PFSK-1 (cell line): ENCODE measurements at regions not wholly inside any gene's neighbourhood (a gene's known extent, or its start where the extent isn't known, plus 50 kb on each side); places are given as distances from the start of the nearest gene placed in this dataset.

ENCODE experiments used
- FOXP2 ChIP-seq: optimal IDR thresholded peaks from 2 replicates; pipeline ENCODE3; 2011; ENCODE audit warnings: borderline replicate concordance, control low read depth, inconsistent platforms; ENCODE audit not compliant: insufficient read depth; ENCODE audit errors: extremely low read length, extremely low read depth
- POLR2AphosphoS5 ChIP-seq: IDR thresholded peaks from 2 replicates; pipeline ENCODE4 v1.6.1; 2012; ENCODE audit warnings: low read depth, mild to moderate bottlenecking, control low read depth, low read length, moderate library complexity
- SIN3A ChIP-seq: IDR thresholded peaks from 2 replicates; pipeline ENCODE4 v1.6.1; 2012; ENCODE audit warnings: mild to moderate bottlenecking, low read length, moderate library complexity, borderline replicate concordance; ENCODE audit not compliant: insufficient read depth
- TAF1 ChIP-seq: IDR thresholded peaks from 2 replicates; pipeline ENCODE4 v1.6.1; 2012; ENCODE audit warnings: low read length, control low read depth, borderline replicate concordance; ENCODE audit not compliant: insufficient read depth
- TF ChIP-seq, protein P1 (sequence below), 2 experiments: IDR thresholded peaks; 2 replicates each; pipeline versions ENCODE4 v1.6.1 to v1.8.0; 2011 to 2012; ENCODE audit warnings: low read depth in 2 of 2, low read length in 2 of 2, control low read depth in 1 of 2, inconsistent platforms in 1 of 2, mild to moderate bottlenecking in 1 of 2, moderate library complexity in 1 of 2; ENCODE audit not compliant: insufficient read depth in 1 of 2

GRCh38 chr5:110096419-110096818, 406.7 kb downstream of the MAN2A1 start:
- TF ChIP-seq, protein P1, sequence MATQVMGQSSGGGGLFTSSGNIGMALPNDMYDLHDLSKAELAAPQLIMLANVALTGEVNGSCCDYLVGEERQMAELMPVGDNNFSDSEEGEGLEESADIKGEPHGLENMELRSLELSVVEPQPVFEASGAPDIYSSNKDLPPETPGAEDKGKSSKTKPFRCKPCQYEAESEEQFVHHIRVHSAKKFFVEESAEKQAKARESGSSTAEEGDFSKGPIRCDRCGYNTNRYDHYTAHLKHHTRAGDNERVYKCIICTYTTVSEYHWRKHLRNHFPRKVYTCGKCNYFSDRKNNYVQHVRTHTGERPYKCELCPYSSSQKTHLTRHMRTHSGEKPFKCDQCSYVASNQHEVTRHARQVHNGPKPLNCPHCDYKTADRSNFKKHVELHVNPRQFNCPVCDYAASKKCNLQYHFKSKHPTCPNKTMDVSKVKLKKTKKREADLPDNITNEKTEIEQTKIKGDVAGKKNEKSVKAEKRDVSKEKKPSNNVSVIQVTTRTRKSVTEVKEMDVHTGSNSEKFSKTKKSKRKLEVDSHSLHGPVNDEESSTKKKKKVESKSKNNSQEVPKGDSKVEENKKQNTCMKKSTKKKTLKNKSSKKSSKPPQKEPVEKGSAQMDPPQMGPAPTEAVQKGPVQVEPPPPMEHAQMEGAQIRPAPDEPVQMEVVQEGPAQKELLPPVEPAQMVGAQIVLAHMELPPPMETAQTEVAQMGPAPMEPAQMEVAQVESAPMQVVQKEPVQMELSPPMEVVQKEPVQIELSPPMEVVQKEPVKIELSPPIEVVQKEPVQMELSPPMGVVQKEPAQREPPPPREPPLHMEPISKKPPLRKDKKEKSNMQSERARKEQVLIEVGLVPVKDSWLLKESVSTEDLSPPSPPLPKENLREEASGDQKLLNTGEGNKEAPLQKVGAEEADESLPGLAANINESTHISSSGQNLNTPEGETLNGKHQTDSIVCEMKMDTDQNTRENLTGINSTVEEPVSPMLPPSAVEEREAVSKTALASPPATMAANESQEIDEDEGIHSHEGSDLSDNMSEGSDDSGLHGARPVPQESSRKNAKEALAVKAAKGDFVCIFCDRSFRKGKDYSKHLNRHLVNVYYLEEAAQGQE (IDR thresholded peaks at IDR 0.05; ENCODE audit: insufficient read depth in 1 of 2, low read depth in 2 of 2, low read length in 2 of 2) = no peak
- TF ChIP-seq SIN3A (no peak), TAF1 (no peak), POLR2AphosphoS5 (no peak)

DNA sequence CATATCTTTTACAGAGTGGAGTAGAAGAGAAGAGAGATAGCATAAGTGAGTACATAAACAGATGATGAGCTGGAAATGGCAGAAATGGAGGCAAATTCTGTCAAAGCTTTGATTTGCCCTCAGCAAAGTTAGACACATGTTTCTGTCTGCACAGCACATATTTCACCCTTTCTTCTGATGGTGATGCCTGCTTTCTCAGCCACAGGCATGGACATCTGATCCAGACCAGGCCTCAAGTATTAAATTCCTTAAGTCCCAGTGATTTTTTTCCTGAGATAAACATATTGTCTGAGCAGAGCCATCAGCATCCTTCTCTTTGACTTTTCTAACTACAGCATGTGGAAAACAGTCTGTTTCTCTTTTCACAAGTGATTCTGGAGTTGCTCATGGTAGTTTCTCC, 409.8 kb downstream of the MAN2A1 start:
- TF ChIP-seq SIN3A (no peak), TAF1 (no peak), POLR2AphosphoS5 (no peak), FOXP2 (no peak)
- TF ChIP-seq, protein P1 (IDR thresholded peaks at IDR 0.05; ENCODE audit: insufficient read depth in 1 of 2, low read depth in 2 of 2, low read length in 2 of 2) = no peak

- no peak for TF ChIP-seq FOXP2
- TF ChIP-seq SIN3A = no peak
- TF ChIP-seq TAF1 = no peak
- TF ChIP-seq, protein P1 (IDR thresholded peaks at IDR 0.05; ENCODE audit: insufficient read depth in 1 of 2, low read depth in 2 of 2, low read length in 2 of 2) = no peak
- TF ChIP-seq POLR2AphosphoS5 = no peak
Measured at GRCh38 chr5:110103081-110103480, 413.4 kb downstream of the MAN2A1 start.

GRCh38 chr5:110104060-110104725, 414.5 kb downstream of the MAN2A1 start:
- no peak for TF ChIP-seq SIN3A
- TF ChIP-seq TAF1 = no peak
- TF ChIP-seq POLR2AphosphoS5 = no peak
- TF ChIP-seq FOXP2 = no peak
- TF ChIP-seq, protein P1 (IDR thresholded peaks at IDR 0.05; ENCODE audit: insufficient read depth in 1 of 2, low read depth in 2 of 2, low read length in 2 of 2) = no peak
